ENCODE measurements at regions not wholly inside any gene's neighbourhood (a gene's known extent, or its start where the extent isn't known, plus 50 kb on each side); places are given as distances from the start of the nearest gene placed in this dataset.

GRCh38 chr13:67664502-67664901, 434.4 kb upstream of the PCDH9 start:
- TF ChIP-seq CTCF (IDR thresholded peaks at IDR 0.05; ENCODE audit: insufficient read depth, low read depth, low read length) (no peak), EZH2 (IDR thresholded peaks at IDR 0.05; ENCODE audit: insufficient read depth, low read length) (no peak)
